ENCODE measurements at regions not wholly inside any gene's neighbourhood (a gene's known extent, or its start where the extent isn't known, plus 50 kb on each side); places are given as distances from the start of the nearest gene placed in this dataset.

GRCh38 chr13:22103046-22104027, 432.5 kb downstream of the FGF9 start:
- peak; percentile 47 for DNase-seq

DNA sequence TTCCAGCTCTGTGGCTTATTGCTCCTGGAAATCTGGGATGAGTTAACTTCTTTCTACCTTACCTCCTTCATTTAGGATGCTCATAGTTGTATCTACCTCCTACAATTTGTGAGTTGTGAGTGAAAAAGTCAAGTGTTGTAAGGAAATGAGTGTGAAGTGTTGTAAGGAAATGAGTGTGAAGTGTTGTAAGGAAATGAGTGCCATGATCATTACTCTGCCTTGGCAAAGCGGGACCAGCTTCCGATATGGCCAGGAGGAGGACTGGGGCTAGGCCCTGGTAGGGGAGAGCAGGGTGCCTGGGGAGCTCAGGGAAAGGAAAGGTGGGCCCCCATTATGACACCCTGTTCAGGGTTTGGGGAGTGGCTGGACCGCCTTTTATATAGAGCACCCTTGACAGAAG, 435.2 kb downstream of the FGF9 start:
- no peak for DNase-seq

DNA sequence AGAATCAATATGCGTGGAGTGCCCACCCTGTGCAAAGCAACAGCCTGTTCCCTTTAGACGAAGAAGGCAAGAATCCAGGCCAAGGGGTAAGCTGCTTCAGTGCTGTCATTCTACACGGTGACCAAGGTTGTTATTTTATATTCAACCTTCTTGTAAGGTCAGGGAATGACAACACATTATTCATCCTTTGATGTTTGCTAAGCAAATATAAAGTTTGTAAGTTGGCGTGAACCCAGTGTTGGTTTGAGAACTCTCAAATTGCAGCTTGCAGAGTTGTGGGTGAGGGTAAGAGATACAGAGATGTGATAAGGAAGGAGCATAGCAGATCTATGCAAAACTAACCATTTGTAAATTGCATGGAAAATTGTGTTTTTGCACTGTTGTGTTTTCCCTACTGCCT, 436.7 kb downstream of the FGF9 start:
- DNase-seq: no peak

GRCh38 chr13:22108283-22108942, 437.5 kb downstream of the FGF9 start:
- DNase-seq: peak; percentile 24

DNA sequence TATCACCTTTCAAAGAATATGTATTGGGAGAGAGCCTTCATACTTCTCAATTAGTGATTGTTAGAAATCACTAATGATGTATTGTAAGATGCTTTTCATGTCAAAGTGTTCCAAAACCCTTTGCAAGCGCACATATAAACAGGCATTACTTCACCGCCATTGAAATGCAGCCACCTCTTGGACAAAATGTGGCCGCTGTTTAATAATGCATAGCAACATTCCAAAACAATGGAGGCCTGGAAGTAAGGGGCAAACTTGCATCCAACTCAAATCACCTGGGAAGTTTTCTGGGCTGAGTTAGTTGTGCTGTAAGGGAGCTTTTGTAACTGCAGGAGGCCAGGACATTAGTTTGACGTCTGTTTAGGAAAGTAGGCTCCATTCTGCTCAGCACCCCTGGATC, 438.1 kb downstream of the FGF9 start:
- no peak for DNase-seq

GRCh38 chr13:22110368-22110767, 439.5 kb downstream of the FGF9 start:
- no peak for DNase-seq

DNA sequence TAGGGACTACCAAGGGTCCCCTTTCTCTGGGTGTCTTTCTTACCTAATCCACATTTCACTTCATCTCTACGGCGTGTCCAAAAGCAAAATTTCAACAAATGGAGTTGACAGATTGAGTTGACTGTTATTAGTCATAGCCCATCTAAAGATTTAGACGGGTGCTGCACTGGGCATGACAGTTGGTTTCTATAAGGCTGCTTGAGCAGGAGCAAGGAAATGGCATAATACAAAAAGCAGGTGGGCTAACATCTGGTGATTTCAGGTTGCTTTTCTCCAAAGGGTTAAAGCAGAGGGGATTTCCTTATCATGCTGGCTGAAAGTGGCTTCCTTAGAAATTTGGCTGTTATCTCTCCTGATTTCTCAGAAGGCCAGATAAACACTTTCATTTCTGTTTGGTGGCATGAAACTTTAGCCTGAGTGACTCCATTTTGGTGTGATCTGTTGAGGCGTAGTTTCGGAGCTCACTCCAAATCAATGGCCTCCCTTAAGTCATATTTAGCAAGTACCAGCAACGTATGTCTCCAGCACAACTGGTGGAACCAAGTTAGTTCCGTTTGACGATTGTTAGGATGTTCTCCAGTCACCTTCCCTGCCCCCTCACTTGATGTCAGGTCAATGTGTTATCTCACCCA, 440.4 kb downstream of the FGF9 start:
- no peak for DNase-seq

- DNase-seq: no peak
These were observed 441.1 kb downstream of the FGF9 start for GRCh38 chr13:22111961-22112360.

DNA sequence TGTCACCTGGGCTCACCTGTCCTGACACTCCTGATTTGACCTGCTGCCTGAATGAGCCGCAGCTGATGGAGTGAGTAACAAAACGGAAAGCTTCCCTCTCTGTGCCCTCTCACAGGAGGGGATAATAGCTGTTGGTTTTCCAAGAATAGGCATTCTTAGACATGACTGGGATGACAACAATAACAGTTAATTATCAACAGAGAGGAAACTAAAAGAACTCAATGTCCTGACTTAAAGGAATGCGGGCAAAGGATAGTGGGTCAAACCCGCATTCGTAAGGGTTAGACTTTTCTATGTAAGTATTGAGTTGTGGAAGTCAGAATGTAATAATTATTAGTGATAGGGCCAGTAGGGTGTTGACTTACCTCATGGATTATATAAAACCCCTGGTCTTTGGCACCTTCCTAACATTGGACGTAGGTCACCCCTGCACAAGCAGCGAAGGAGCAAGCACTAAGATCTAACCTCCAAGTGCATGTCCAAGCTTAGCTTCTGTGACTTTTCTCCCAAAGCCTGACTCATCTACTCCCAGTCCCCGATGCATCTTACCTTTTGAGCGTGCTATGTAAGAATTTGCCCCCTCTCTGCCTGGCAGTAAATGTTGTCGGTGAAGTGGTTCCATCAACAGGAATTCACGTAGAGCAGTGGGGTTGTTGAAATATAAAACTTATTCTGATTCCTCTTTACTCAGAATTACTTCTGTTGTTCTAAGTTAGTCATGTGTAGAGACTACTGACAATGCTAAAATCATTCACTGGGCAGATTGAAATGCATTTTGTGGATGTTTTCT, 442.3 kb downstream of the FGF9 start:
- DNase-seq: no peak

GRCh38 chr13:22114630-22115311, 443.9 kb downstream of the FGF9 start:
- peak; percentile 60 for DNase-seq

DNA sequence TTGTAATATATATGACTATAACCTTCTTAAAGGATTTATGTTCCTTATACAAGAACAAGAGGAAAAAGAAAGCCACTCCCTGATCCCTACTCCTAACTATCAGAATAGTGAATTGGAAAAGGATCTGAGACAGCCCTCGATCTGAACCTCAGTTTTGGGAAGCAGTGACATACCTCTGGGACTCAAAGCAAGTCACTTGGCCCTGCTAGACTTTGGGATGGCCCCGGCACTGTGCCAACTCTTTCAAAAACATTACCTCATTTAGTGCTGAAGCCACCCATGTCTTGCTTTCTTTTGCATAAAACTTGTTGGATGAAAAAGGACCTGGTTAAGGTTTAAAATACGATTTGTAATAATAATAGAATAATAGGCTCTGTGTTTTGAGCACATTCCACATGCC, 447.3 kb downstream of the FGF9 start:
- DNase-seq: no peak

- DNase-seq: no peak
These were observed 449.8 kb downstream of the FGF9 start for GRCh38 chr13:22120646-22121045.

DNA sequence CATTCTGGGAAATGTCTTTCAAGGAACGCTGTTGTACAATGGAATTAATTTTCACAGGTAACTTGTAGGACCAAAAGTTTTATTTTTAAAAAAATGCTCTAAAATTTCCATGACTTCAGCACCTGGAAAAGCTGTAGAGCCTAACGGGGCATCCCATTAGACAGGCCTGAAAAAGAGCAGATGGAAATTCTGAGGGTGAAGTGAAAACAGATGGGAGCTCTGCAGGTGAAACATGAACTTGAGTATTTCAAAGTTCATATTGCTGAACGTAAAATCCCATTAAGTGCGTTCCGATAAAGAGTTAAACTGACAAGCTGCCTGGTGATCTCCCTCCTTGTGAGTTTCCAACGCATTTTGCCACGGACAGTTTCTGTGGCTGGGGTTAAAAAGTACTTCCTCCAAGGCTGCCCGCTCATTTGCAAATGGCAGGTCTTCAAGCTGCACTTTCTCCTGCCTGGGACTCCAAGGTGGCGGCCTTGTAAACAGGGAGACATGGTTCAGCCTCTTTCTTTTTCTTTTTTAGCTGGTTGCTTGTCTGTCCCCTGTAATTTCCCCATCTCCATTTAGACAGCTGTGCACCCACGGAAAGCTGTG, 450.4 kb downstream of the FGF9 start:
- no peak for DNase-seq

DNA sequence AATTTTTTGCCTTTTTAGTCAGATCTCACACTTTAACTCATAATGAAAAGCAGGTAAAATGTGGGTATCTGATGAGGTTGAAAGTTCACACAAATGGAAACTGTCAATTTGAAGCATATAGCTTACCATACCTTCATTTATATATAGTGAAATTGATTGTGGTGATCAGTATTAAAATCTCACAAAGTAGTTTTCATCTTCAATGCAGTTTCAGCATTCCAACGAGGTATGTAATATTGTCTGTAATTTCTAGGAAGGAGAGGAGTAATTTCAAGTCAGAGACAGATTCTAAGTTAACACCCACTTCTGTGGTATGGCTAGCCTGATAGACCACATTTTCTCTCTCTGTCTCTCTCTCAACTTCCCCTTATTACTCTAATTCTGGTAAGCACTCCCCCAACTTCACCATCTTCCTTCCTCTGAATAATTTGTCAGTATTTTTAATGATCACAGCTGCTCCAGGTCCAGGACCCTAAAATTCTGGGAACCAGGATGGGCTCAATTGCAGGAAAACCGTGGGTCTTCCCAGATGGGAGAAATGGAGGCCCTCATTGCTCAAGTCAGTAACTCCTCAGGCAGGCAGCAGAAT, 455.7 kb downstream of the FGF9 start:
- no peak for DNase-seq

DNA sequence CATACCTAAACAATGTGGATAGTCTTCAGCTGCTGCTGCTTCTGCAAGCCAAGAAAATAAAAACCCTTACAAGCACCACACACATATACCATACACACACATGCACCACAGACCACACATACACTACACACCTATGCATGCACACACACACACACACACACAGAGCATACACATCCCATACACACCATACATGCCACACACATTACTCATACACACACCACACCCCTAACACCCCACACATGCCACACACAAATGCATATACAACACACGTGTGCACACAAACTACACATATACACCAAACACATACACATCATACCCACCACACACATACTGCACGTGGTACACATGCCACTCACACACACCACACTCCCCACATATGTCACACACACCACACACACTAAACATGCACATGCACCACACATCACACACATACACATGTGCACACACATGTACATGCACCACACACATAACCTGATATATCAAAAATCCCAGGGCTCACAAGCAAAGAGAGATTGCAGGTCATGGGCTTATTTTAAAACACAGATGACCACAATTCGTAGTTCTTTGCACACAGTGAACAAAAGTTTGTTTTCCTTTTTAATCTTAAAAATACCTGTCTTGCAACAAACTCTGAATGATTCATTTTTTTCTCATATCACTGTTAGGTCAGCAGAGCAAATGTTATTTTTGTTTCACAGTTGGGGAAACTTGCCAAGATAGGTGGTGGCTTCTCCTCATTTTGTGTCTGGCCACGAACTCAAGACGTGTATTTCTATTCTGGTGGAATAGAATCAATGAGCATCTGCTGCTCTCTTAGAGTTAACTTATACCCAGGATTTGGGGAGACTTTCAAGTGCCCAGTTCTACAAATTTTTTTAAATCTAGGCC, 456.6 kb downstream of the FGF9 start:
- no peak for DNase-seq

GRCh38 chr13:22128441-22129408, 457.9 kb downstream of the FGF9 start:
- no peak for DNase-seq

- no peak for DNase-seq
These were observed 459.4 kb downstream of the FGF9 start for GRCh38 chr13:22130254-22130653.

- no peak for DNase-seq
These were observed 463.4 kb downstream of the FGF9 start for GRCh38 chr13:22134261-22134660.

DNA sequence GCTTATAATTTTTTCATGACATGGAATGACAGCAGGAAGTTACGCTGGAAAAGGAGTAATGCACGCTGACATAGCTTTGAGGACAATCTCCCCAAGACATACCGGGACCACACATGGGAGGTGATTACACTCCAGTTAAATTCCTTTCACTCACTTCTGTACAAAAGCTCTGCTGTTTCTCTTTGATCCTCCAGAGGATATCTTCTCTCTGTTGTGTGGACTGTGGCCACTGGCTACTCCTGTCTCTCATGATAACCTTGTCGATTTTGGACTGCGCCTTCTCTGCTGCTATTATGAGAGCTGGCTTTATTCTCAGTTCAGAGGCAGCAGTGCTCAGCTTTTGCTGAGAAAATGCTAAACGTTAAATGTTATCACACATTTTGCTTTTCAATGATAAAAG, 464.6 kb downstream of the FGF9 start:
- DNase-seq: no peak
